Karpas-422 (cell line): ENCODE measurements at regions not wholly inside any gene's neighbourhood (a gene's known extent, or its start where the extent isn't known, plus 50 kb on each side); places are given as distances from the start of the nearest gene placed in this dataset.

Experiments
- DNase-seq: peaks from one replicate; pipeline ENCODE4 v3.0.0-alpha.2; 2015
- H2AFZ ChIP-seq: fragments of 200-600 bp; sonication (generic); 2 replicates; pipeline ENCODE4 v1.6.1; 2014; ENCODE audit warnings: antibody characterized with exemption, low read length, mixed read lengths
- H3K27ac ChIP-seq: fragments of 200-600 bp; sonication (generic); 2 replicates; pipeline ENCODE4 v1.5.1; 2014; ENCODE audit warnings: mild to moderate bottlenecking, low read length, moderate library complexity
- H3K27me3 ChIP-seq: fragments of 200-600 bp; sonication (generic); 2 replicates; pipeline ENCODE4 v1.6.1; 2014; ENCODE audit warnings: low read length, mixed read lengths
- H3K36me3 ChIP-seq: fragments of 200-600 bp; sonication (generic); 2 replicates; pipeline ENCODE4 v1.6.1; 2014; ENCODE audit warnings: low read length, mixed read lengths; ENCODE audit not compliant: insufficient read depth
- H3K4me1 ChIP-seq: fragments of 200-600 bp; sonication (generic); 2 replicates; pipeline ENCODE4 v1.6.1; 2014; ENCODE audit warnings: mild to moderate bottlenecking, low read length, mixed read lengths
- H3K4me2 ChIP-seq: fragments of 200-600 bp; sonication (generic); 2 replicates; pipeline ENCODE4 v1.6.1; 2014; ENCODE audit warnings: low read length, low read depth, mild to moderate bottlenecking; ENCODE audit not compliant: poor library complexity, severe bottlenecking
- H3K4me3 ChIP-seq: fragments of 200-600 bp; sonication (generic); 2 replicates; pipeline ENCODE4 v1.5.1; 2014; ENCODE audit warnings: mild to moderate bottlenecking, antibody characterized with exemption, low read length, mixed read lengths
- H3K79me2 ChIP-seq: fragments of 200-600 bp; sonication (generic); 2 replicates; pipeline ENCODE4 v1.6.1; 2014; ENCODE audit warnings: mild to moderate bottlenecking, low read length, mixed read lengths
- H3K9ac ChIP-seq: fragments of 200-600 bp; sonication (generic); 2 replicates; pipeline ENCODE4 v1.6.0; 2014; ENCODE audit warnings: low read length
- H3K9me2 ChIP-seq: fragments of 200-600 bp; sonication (generic), shearing (Covaris generic); replicated peaks from 2 replicates; pipeline ENCODE4 v1.6.0; 2014; ENCODE audit warnings: mild to moderate bottlenecking, low read length, moderate library complexity; ENCODE audit not compliant: insufficient read depth
- H3K9me3 ChIP-seq: fragments of 300-700, 200-600 bp; sonication (generic); 2 replicates; pipeline ENCODE4 v1.6.1; 2014; ENCODE audit warnings: low read length, mixed read lengths
- H4K20me1 ChIP-seq: fragments of 200-600 bp; sonication (generic); 2 replicates; pipeline ENCODE4 v1.6.1; 2014; ENCODE audit warnings: mild to moderate bottlenecking, antibody characterized with exemption, low read length, low read depth; ENCODE audit not compliant: insufficient read depth

DNA sequence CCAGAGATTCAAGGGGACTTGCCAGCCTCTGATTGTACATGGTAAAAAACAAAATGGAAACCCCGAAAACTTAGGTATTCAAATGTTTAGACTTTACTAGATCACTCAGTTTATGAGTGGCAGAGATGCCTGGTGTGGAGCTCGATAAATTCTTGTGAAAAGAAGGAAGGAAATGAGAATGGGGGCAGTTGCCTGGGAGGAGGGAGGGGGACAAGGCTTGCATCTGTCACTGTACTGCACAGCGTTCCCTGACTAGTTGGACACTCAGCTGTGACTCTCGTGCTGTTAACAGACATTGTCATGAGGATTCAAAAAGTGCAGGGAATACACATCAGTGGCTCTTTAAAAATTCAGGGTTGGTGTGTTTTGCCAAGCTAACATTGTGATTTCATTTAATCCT, 232.9 kb downstream of the ZIC5 start:
- H3K79me2 ChIP-seq = no peaks in the 10 kb centered on the region
- H3K9me3 ChIP-seq = no peaks in the 10 kb centered on the region
- no peaks in the 10 kb centered on the region for H3K36me3 ChIP-seq
- H3K9ac ChIP-seq = peak overlapping the region; percentile 14; the same call in 1 of the 2 replicates
- H3K4me1 ChIP-seq = peaks cover 54% of the 10 kb centered on the region
- H2AFZ ChIP-seq = no peak overlapping the region
- no peak overlapping the region for H3K4me3 ChIP-seq
- H3K9me2 ChIP-seq = no peaks in the 10 kb centered on the region
- H3K27me3 ChIP-seq = no peaks in the 10 kb centered on the region
- H3K4me2 ChIP-seq = peak overlapping the region; percentile 7
- no peak for DNase-seq
- H3K27ac ChIP-seq = no peak overlapping the region
- no peaks in the 10 kb centered on the region for H4K20me1 ChIP-seq

DNA sequence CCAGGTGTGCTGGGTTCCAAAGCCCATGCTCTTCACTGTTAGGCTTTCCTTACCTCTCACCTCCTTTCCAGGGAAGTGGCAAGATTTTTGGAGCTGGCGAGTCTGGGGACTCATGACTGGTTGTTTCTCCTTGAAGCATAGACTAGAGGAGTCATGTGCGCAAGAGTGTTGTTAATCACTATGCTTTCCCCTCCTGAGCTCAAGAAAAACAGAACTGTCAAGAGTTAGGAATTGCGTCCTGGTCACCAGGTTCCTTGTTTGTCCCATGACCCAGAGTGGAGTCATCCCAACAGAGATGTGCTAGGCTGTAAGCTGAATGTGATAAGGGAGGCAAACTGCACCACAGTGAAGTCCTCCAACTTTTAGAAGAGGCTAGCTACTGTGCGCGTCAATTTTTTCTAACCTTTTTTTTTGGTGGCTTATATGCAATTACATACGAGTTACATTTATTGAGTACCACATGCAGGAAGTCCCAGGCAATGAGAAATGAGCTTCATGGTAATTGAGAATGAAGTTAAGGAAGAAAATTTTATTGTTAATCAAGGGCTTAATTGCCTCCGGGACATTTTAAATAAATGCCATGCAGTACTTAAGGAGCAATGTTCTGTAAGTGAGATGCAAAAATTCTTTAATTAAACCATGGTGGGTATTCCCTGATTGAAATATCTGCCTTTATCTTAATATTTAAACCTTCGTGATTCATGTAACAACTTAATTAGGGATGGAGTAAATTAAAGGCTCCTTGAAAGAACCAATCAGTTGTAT, 233.9 kb downstream of the ZIC5 start:
- H3K9me2 ChIP-seq = no peaks in the 10 kb centered on the region
- H3K79me2 ChIP-seq = no peaks in the 10 kb centered on the region
- no peak overlapping the region for H3K27ac ChIP-seq
- H3K36me3 ChIP-seq = no peaks in the 10 kb centered on the region
- no peak overlapping the region for H3K9ac ChIP-seq
- no peaks in the 10 kb centered on the region for H4K20me1 ChIP-seq
- H3K27me3 ChIP-seq = no peaks in the 10 kb centered on the region
- H3K4me3 ChIP-seq = no peak overlapping the region
- H3K4me2 ChIP-seq = no peak overlapping the region
- H2AFZ ChIP-seq = no peak overlapping the region
- H3K4me1 ChIP-seq = peaks cover 64% of the 10 kb centered on the region
- no peak for DNase-seq
- H3K9me3 ChIP-seq = no peaks in the 10 kb centered on the region

DNA sequence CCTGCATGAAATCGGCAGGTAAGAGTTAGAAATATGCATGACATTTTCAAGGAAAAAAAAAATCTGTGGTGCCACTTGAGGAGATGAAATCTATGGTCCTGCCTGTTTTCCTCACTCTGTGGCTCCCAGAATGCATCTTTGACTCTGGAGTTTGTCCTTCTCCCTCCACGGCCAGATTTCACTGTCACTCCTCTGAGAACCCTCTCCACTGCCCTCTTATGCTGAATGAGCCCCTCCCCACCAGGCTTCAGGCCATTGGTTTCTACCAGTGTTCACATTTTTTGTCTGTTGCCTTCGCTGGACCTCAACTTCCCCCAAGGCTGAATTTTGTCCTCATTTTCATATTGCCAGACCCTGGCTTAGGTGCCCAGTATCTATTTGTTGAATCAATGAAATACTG, 235.0 kb downstream of the ZIC5 start:
- no peak overlapping the region for H3K4me3 ChIP-seq
- no peaks in the 10 kb centered on the region for H3K36me3 ChIP-seq
- no peaks in the 10 kb centered on the region for H3K9me2 ChIP-seq
- no peak for DNase-seq
- H3K79me2 ChIP-seq = no peaks in the 10 kb centered on the region
- H4K20me1 ChIP-seq = no peaks in the 10 kb centered on the region
- no peaks in the 10 kb centered on the region for H3K27me3 ChIP-seq
- no peak overlapping the region for H3K27ac ChIP-seq
- peaks cover 75% of the 10 kb centered on the region for H3K4me1 ChIP-seq
- no peak overlapping the region for H2AFZ ChIP-seq
- no peak overlapping the region for H3K4me2 ChIP-seq
- no peaks in the 10 kb centered on the region for H3K9me3 ChIP-seq
- no peak overlapping the region for H3K9ac ChIP-seq

DNA sequence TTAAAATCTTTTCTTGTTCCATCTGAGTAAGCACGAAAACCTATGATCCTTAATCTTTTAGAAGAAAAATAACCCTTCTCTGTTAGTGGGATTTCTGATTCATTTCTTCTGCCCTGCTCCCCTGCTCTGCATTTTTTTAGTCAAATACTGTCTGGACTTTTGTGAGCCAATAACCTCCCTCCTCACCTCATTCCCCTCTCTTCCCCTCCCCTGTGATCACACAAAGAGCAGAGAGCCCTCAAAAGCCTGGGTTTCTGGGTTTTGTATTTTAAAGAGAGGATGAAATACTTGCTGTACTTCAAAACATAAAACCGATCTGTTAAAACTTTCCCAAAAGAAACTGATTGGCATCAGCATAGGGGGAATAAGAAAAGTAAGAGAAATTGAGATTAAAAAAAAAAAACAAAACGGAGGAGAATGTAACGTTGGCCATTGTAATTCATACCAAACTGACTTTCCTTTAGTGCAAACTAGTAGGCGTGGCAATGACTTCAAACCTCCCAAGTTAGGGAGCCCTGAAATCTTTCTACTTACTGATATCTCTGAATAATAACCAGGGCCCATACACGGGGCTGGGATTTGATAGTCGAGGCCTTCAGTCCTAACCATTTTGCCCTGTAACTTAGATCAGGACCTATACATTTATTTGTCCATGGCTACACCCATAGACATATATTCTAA, 232.9 kb downstream of the TM9SF2 start:
- H3K4me1 ChIP-seq = peaks cover 75% of the 10 kb centered on the region
- H3K27me3 ChIP-seq = no peaks in the 10 kb centered on the region
- H3K4me3 ChIP-seq = no peak overlapping the region
- peak overlapping the region; percentile 79 for H3K27ac ChIP-seq
- no peaks in the 10 kb centered on the region for H3K9me3 ChIP-seq
- H3K79me2 ChIP-seq = no peaks in the 10 kb centered on the region
- H3K9me2 ChIP-seq = no peaks in the 10 kb centered on the region
- H3K9ac ChIP-seq = peak overlapping the region; percentile 37
- H4K20me1 ChIP-seq = no peaks in the 10 kb centered on the region
- peak overlapping the region; percentile 49 for H3K4me2 ChIP-seq
- H3K36me3 ChIP-seq = no peaks in the 10 kb centered on the region
- H2AFZ ChIP-seq = 0 out of 2 replicates have a peak overlapping the region, but pooled peaks have one; percentile 31
- peak; percentile 60 for DNase-seq

DNA sequence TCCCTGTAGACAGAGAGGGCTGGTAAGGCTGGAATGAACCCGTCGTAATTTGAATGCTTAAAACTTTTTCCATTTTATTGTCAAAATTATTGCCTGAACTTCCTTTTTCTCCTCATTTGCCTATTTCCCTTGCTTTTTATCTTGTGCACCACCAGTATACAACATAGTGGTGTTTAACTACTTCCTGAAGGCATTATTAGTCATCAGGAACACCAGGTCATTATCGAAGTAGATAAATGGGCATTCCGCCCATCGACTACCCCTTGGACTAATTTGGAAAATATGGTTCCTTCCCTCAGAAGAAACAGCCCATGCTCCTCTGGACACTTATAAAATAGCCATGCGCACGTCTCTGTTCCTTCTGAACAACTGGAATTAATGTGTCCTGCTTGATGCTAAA, 232.1 kb downstream of the TM9SF2 start:
- Histone ChIP-seq H2AFZ (no peak overlapping the region), H3K9ac (peak overlapping the region; percentile 37), H3K79me2 (no peaks in the 10 kb centered on the region), H3K9me2 (no peaks in the 10 kb centered on the region), H3K9me3 (no peaks in the 10 kb centered on the region), H3K4me1 (peaks cover 67% of the 10 kb centered on the region), H3K27me3 (no peaks in the 10 kb centered on the region), H3K36me3 (no peaks in the 10 kb centered on the region), H3K4me2 (peak overlapping the region; percentile 49), H3K27ac (peak overlapping the region; percentile 79), H3K4me3 (no peak overlapping the region), H4K20me1 (no peaks in the 10 kb centered on the region)
- DNase-seq = no peak

DNA sequence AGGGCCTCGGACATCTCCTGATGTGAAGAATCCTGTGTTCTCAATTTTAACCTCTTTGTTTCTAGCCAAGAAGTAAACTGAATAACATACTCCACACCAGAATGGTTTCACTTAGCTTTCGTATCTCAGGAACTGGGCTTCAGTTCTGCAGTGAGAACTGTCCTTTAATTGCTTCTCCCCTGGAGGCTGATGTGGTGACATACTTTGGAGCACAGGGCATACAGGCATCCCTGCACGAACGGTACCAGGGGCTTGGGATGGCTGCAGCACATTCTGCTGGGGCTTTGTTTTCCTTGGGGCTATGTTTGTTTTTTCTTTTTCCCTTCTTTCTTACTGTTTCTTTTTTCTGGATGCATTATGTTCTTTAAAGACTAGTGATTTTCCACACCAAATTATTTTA, 230.5 kb downstream of the TM9SF2 start:
- no peak for DNase-seq
- H3K36me3 ChIP-seq = no peaks in the 10 kb centered on the region
- no peaks in the 10 kb centered on the region for H3K9me3 ChIP-seq
- H3K9ac ChIP-seq = peak overlapping the region; percentile 12; the same call in 1 of the 2 replicates
- H3K27me3 ChIP-seq = no peaks in the 10 kb centered on the region
- no peaks in the 10 kb centered on the region for H3K9me2 ChIP-seq
- no peak overlapping the region for H3K4me3 ChIP-seq
- H3K4me2 ChIP-seq = no peak overlapping the region
- H3K27ac ChIP-seq = no peak overlapping the region
- H3K79me2 ChIP-seq = no peaks in the 10 kb centered on the region
- H4K20me1 ChIP-seq = no peaks in the 10 kb centered on the region
- H2AFZ ChIP-seq = peak overlapping the region; percentile 65; the same call in 1 of the 2 replicates
- peaks cover 52% of the 10 kb centered on the region for H3K4me1 ChIP-seq

DNA sequence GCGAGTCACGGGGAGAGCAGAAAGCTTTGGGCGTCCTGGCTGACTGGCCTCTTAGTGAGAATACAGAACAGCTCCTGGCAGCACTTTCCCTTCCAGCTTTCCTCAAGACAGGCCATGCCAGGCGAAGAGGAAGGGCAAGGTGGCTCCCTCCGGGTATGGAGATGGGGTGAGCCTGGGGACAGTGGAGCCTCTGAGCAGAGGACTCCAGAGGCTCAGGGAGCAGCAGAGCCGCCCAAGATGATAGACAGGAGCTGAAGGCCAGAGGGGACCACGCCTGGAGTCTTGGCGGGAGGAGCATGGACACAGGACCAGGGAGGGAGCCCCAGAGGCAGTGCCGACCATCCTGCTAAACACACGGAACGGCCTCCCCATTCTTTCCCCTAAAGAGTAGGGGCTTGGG, 229.1 kb downstream of the TM9SF2 start:
- Histone ChIP-seq H3K27me3 (no peaks in the 10 kb centered on the region), H3K9ac (no peak overlapping the region), H3K4me2 (no peak overlapping the region), H3K27ac (no peak overlapping the region), H3K9me3 (no peaks in the 10 kb centered on the region), H2AFZ (no peak overlapping the region), H3K79me2 (no peaks in the 10 kb centered on the region), H3K4me3 (no peak overlapping the region), H3K9me2 (no peaks in the 10 kb centered on the region), H3K4me1 (peaks cover 42% of the 10 kb centered on the region), H4K20me1 (no peaks in the 10 kb centered on the region), H3K36me3 (no peaks in the 10 kb centered on the region)
- no peak for DNase-seq

DNA sequence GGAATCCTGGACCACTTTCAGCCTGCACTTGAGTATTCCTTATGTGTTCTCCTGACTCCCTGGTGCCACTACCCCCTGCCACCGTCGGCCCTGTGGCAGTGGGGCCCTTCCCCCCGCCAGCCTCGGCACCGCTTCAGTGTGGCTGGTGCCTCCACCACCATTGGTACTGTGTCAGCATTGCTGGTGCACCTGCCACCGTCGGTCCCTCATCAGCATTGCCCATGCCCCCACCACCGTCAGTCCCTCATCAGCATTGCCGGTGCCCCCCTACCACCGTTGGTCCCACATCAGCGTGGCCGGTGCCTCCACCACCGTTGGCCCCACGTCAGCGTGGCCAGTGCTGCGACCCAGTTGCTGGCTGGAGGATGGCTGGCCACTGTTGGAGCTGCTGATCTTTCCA, 228.5 kb downstream of the TM9SF2 start:
- Histone ChIP-seq H4K20me1 (no peaks in the 10 kb centered on the region), H3K9me2 (no peaks in the 10 kb centered on the region), H3K9ac (no peak overlapping the region), H3K79me2 (no peaks in the 10 kb centered on the region), H3K27ac (no peak overlapping the region), H3K9me3 (no peaks in the 10 kb centered on the region), H3K4me2 (no peak overlapping the region), H3K4me3 (no peak overlapping the region), H3K27me3 (no peaks in the 10 kb centered on the region), H2AFZ (no peak overlapping the region), H3K36me3 (no peaks in the 10 kb centered on the region), H3K4me1 (peaks cover 35% of the 10 kb centered on the region)
- no peak for DNase-seq
